ENCODE measurements at regions not wholly inside any gene's neighbourhood (a gene's known extent, or its start where the extent isn't known, plus 50 kb on each side); places are given as distances from the start of the nearest gene placed in this dataset.

DNA sequence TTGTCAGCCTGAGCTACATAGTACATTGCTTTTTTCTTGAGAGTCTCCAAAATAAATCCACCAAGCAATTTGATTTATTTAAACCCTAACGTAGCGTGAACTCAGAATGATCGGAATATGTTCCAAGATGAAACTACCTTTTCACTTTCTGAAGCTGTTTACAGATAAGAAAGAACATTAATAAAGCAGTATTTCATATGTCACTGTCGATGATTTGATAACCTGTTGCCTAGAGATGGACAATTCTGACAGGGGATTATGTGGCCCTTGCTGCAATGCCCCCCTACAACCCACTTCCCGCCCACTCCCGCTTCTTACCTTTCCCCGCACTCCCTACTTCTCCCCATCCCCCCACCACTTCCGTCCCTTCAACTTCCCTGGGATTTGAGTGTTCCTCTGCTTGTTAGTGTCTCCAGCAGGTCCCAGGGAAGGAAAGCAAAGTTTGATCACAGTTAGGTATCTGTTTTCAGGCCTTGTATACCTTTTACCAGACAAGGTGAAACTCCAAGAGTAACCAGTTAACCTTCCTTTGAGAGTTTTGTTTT, 229.2 kb upstream of the HMGA2 start:
- TF ChIP-seq, protein P1, sequence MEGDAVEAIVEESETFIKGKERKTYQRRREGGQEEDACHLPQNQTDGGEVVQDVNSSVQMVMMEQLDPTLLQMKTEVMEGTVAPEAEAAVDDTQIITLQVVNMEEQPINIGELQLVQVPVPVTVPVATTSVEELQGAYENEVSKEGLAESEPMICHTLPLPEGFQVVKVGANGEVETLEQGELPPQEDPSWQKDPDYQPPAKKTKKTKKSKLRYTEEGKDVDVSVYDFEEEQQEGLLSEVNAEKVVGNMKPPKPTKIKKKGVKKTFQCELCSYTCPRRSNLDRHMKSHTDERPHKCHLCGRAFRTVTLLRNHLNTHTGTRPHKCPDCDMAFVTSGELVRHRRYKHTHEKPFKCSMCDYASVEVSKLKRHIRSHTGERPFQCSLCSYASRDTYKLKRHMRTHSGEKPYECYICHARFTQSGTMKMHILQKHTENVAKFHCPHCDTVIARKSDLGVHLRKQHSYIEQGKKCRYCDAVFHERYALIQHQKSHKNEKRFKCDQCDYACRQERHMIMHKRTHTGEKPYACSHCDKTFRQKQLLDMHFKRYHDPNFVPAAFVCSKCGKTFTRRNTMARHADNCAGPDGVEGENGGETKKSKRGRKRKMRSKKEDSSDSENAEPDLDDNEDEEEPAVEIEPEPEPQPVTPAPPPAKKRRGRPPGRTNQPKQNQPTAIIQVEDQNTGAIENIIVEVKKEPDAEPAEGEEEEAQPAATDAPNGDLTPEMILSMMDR (conservative IDR thresholded peaks at IDR 0.05; ENCODE audit: low read depth, low read length) = no peak
- no peak overlapping the region for H3K4me3 ChIP-seq (ENCODE audit: low read depth, low read length)
- DNase-seq (ENCODE audit: low read depth) = no peak

DNA sequence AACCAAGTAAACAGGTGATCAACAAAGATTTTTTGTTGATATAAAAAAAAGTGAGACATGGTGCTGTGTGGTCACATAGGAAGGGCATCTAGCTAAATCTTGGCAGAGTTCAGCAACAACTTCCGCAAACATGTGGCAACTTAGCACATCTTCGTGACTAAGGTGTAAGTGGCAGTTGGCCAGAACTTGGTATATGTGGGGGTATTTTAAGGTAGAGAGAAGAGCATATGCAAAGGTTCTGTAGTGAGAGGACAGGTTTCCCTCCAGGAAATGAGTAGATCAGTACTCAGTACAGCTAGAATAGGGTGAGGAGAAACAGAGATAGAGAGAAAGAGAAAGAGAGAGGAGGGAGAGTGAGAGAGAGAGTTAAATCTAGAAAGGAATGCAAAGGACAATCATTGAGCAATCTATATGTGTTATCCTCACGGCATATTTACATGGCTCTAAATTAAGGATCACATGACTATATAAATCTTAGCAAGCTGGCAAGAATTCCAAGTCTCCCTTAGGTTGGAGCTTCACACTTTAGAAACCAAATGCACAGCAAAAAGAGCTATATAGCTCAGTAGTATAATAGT, 227.7 kb upstream of the HMGA2 start:
- TF ChIP-seq, protein P1 (conservative IDR thresholded peaks at IDR 0.05; ENCODE audit: low read depth, low read length) = no peak
- DNase-seq (ENCODE audit: low read depth) = peak; percentile 28

DNA sequence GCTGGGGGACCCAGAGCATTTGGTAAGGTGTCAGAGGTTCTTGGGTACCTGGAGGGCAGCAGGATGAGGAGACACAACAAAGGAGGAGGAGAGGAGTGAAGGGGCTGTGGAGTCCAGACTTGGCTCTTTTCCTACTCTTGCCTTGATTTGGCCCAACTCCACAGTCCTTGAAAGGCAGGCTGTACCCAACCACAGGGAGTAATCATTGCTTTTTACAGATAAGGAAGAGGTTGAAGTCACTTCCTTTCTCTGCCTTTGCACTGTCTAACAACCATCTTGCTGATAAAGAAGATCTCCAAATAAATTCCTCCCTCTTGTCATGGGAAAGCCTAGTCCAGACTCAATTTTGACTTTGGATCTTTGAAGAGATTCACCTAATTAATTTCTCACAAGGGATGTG, 226.8 kb upstream of the HMGA2 start:
- TF ChIP-seq, protein P1 (conservative IDR thresholded peaks at IDR 0.05; ENCODE audit: low read depth, low read length) = no peak
- peak; percentile 43 for DNase-seq (ENCODE audit: low read depth)
- H3K4me3 ChIP-seq (ENCODE audit: low read depth, low read length) = no peak overlapping the region

More for the DNA sequence above, 227.7 kb upstream of the HMGA2 start:
- no peak overlapping the region for H3K4me3 ChIP-seq (ENCODE audit: low read depth, low read length)

DNA sequence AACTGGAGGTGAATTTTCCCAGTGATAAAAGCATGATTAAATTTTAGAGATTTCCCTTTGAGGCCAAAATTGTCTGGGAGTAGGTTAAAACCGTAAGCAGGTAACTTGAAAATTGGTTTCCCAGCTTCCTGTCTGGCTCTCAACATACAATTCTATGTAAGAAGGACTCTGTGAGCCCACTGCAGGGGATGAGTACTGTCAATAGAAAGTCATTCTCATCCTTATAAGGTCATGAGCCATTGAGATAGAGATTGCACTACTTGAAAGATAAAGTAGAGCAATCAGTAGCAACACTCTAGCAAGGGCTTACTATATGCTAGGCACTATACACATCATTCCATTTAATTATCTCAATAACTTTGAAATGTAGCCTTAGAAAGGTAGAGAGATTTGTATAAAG, 225.6 kb upstream of the HMGA2 start:
- no peak for DNase-seq (ENCODE audit: low read depth)
- H3K4me3 ChIP-seq (ENCODE audit: low read depth, low read length) = no peak overlapping the region
- TF ChIP-seq, protein P1 (conservative IDR thresholded peaks at IDR 0.05; ENCODE audit: low read depth, low read length) = no peak

DNA sequence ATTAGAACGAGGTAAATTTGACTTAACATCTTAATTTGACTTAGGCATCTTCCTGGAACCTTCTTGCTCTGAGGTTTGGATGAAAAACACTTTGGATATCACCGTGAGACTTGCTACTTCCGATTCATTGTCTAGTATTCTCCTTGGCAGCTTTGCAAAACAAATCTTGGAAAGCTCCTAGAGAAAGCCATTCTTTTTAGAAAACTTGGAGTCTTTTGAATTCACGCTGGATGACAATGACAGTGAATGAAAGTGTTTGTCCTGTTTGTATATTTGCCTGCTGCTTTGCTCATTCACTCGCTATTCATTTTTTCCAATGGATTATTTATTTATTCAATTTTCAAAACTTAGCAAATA, 222.1 kb upstream of the HMGA2 start:
- no peak for DNase-seq (ENCODE audit: low read depth)
- TF ChIP-seq, protein P1 (conservative IDR thresholded peaks at IDR 0.05; ENCODE audit: low read depth, low read length) = no peak
- no peak overlapping the region for H3K4me3 ChIP-seq (ENCODE audit: low read depth, low read length)

DNA sequence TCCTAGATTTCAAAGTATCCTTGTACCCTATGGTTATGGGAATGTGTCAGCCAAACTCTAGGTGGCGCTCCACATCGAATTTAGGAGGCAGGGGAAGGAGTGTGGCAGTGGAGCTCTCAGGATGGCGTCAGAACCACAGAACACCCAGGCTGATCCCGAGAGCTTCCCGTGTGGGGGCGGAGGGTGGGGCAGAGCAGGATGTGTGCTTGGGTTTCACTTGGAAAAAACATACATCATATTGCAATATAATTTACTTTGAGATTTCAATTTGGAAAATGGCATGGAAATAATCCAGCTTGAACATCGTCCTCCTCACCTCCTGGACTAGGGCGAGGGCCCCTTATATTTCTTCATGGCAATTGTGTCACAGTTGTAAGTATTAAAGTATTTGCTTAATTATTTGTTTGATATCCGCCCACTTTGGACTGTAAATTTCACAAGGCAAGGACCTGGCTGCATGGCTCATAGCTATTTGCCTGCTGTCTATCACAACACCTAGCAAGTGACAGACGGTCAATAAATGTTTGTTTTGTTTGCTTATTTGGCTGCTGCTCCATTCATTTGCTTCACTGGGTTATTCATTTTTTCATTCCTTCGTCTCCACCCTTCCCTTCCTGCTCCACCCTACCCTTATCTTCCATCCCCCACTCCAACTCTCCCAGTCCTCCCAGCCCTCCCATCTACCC, 221.5 kb upstream of the HMGA2 start:
- peak; percentile 98 for DNase-seq (ENCODE audit: low read depth)
- H3K4me3 ChIP-seq (ENCODE audit: low read depth, low read length) = peak overlapping the region; percentile 61
- TF ChIP-seq, protein P1 (conservative IDR thresholded peaks at IDR 0.05; ENCODE audit: low read depth, low read length) = peak; percentile 88
